Calu3 (cell line): ENCODE measurements at regions not wholly inside any gene's neighbourhood (a gene's known extent, or its start where the extent isn't known, plus 50 kb on each side); places are given as distances from the start of the nearest gene placed in this dataset.

Experiments
- BruUV-seq: library from RNA; stranded (reverse); fragments of 400-500 nt; replicated peaks from 2 replicates; lab custom pipeline; 2021; lab: Mats Ljungman, UMichigan
- CTCF ChIA-PET: fragments of 300-600 bp; sonication (Branson Sonifier 250); formaldehyde crosslinking; loops from one replicate; lab custom pipeline; 2022; ENCODE audit warnings: antibody characterized with exemption; lab: Charles Lee
- DNase-seq: peaks from one replicate; pipeline ENCODE4 v3.0.0; 2022
- H3K27ac Mint-ChIP-seq: one replicate; pipeline ENCODE4 v1.8.0; 2022; ENCODE audit warnings: mixed read lengths; ENCODE audit not compliant: unreplicated experiment
- H3K27me3 Mint-ChIP-seq: one replicate; pipeline ENCODE4 v1.8.0; 2022; ENCODE audit warnings: mixed read lengths; ENCODE audit not compliant: unreplicated experiment
- H3K36me3 Mint-ChIP-seq: one replicate; pipeline ENCODE4 v1.8.0; 2022; ENCODE audit warnings: mild to moderate bottlenecking, moderate library complexity, mixed read lengths; ENCODE audit not compliant: insufficient read depth, unreplicated experiment
- H3K4me1 Mint-ChIP-seq: one replicate; pipeline ENCODE4 v1.8.0; 2022; ENCODE audit warnings: mild to moderate bottlenecking, low read depth, mixed read lengths; ENCODE audit not compliant: unreplicated experiment
- H3K4me3 Mint-ChIP-seq: one replicate; pipeline ENCODE4 v1.8.0; 2022; ENCODE audit warnings: mild to moderate bottlenecking, low read depth, moderate library complexity, mixed read lengths; ENCODE audit not compliant: unreplicated experiment
- H3K9me3 Mint-ChIP-seq: one replicate; pipeline ENCODE4 v1.8.0; 2022; ENCODE audit warnings: low read depth, mixed read lengths; ENCODE audit not compliant: unreplicated experiment
- CTCF ChIP-seq: fragments of 200-600 bp; IDR thresholded peaks from one replicate; pipeline ENCODE4 v1.8.0; 2022; ENCODE audit warnings: antibody characterized with exemption; ENCODE audit not compliant: unreplicated experiment
- intact Hi-C: fragments of 100-400 bp; cut with micrococcal nuclease; formaldehyde crosslinking; loops from one replicate; pipeline ENCODE4 v1.10.0; 2022; ENCODE audit not compliant: unreplicated experiment

GRCh38 chr20:23278172-23278571, 72.4 kb upstream of the NXT1 start:
- no TSS peak for BruUV-seq
- H3K9me3 Mint-ChIP-seq = no peaks in the 10 kb centered on the region
- CTCF ChIA-PET = no interaction called here
- H3K4me1 Mint-ChIP-seq = no peaks in the 10 kb centered on the region
- no peak overlapping the region for H3K27ac Mint-ChIP-seq
- no peak for TF ChIP-seq CTCF
- no peak overlapping the region for H3K4me3 Mint-ChIP-seq
- no peak for DNase-seq
- H3K27me3 Mint-ChIP-seq = no peaks in the 10 kb centered on the region
- H3K36me3 Mint-ChIP-seq = no peaks in the 10 kb centered on the region
- intact Hi-C loops = no loop called here

DNA sequence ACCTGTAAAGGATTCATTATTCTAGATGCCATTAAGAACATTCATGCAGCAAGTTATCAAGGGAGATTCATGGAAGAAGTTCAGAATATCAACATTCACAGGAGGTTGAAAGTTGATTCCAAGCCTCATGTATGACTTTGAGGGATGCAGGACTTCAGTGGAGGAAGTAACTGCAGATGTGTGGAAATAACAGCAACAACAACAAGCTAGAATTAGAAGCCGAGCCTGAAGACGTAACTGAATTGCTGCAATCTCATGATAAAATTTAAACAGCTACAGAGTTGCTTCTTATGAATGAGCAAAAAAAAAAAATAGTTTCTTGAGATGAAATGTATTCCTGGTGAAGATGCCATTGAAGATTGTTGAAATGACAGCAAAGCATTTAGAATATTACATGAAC, 73.3 kb upstream of the NXT1 start:
- no peak for DNase-seq
- Mint-ChIP-seq H3K27me3 (no peaks in the 10 kb centered on the region), H3K4me1 (no peaks in the 10 kb centered on the region), H3K9me3 (no peaks in the 10 kb centered on the region), H3K36me3 (no peaks in the 10 kb centered on the region), H3K27ac (no peak overlapping the region), H3K4me3 (no peak overlapping the region)
- TF ChIP-seq CTCF = no peak
- CTCF ChIA-PET = no interaction called here
- BruUV-seq = no TSS peak
- intact Hi-C loops = no loop called here

- Mint-ChIP-seq H3K4me1 (no peaks in the 10 kb centered on the region), H3K9me3 (no peaks in the 10 kb centered on the region), H3K27me3 (no peaks in the 10 kb centered on the region), H3K27ac (no peak overlapping the region), H3K4me3 (no peak overlapping the region), H3K36me3 (no peaks in the 10 kb centered on the region)
- intact Hi-C loops = no loop called here
- CTCF ChIA-PET = no interaction called here
- no peak for DNase-seq
- BruUV-seq = no TSS peak
- no peak for TF ChIP-seq CTCF
Measured at GRCh38 chr20:23273776-23274175, 76.8 kb upstream of the NXT1 start.

DNA sequence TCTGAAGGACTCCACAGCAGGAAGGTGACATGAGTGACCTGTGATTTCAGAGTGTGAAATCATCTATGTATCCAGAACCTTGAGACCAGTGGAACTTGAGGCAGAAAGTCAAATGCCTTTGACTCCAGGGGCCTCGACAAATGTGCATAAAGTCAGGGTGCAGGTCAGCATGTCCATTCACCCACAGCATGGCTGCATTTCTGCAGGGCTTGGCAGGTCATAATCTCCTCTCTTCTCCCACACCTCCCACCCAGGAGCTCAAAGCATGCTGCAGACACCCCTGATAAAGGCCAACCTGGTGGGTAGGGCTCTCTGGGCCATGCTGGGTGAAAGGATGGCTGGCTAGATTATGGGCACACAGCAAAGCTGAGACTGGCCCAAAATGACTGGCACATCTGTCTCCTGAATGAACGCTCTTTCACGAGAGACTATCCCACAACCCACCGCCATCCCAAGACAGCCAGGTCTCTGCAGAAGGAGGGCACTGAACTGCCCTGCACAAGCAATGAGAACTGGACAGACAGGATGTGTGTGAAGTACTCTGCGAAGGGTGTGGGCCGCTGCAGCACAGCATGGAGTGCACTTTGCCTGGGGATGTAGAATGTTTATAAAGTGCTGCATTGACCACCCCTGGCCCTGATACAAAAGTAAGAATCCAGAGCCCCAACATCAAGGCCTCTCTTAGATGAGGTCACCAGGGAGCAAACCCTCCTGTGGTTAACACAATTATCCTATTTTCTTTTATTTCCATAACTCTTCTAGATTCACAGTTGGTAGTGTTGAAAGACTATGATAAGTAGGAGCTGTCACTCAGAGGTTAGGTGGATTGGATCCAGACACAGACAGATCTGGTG, 78.2 kb upstream of the NXT1 start:
- H3K4me3 Mint-ChIP-seq = no peak overlapping the region
- H3K36me3 Mint-ChIP-seq = no peaks in the 10 kb centered on the region
- no peaks in the 10 kb centered on the region for H3K4me1 Mint-ChIP-seq
- no peak for TF ChIP-seq CTCF
- BruUV-seq = no TSS peak
- DNase-seq = no peak
- H3K27me3 Mint-ChIP-seq = no peaks in the 10 kb centered on the region
- no peaks in the 10 kb centered on the region for H3K9me3 Mint-ChIP-seq
- CTCF ChIA-PET = no interaction called here
- intact Hi-C loops = no loop called here
- H3K27ac Mint-ChIP-seq = no peak overlapping the region
